ENCODE measurements at regions not wholly inside any gene's neighbourhood (a gene's known extent, or its start where the extent isn't known, plus 50 kb on each side); places are given as distances from the start of the nearest gene placed in this dataset.

GRCh38 chr18:4581966-4582365 lies 126.9 kb upstream of the DLGAP1 start:
- H3K27ac ChIP-seq (ENCODE audit: low read depth, low read length, poor library complexity, severe bottlenecking) = no peak overlapping the region
- H3K36me3 ChIP-seq (ENCODE audit: insufficient read depth, low read length, poor library complexity, severe bottlenecking) = no peaks in the 10 kb centered on the region
- ChIA-PET POLR2A (ENCODE audit: low non-redundant PET) (no interaction called here), CTCF (no interaction called here)
- no TSS peak for BruUV-seq (replicated peaks)
- intact Hi-C loops (cut with micrococcal nuclease; ENCODE audit: unreplicated experiment) = no loop called here
- TF ChIP-seq CTCF (conservative IDR thresholded peaks at IDR 0.05; ENCODE audit: low read depth, low read length) = no peak
- no peak for TF ChIP-seq EZH2 (IDR thresholded peaks at IDR 0.05; ENCODE audit: borderline replicate concordance, low read depth, low read length, poor library complexity, severe bottlenecking)
- peaks cover 4% of the 10 kb centered on the region for H3K9me3 ChIP-seq (ENCODE audit: low read depth, low read length, poor library complexity, severe bottlenecking)
- H3K4me3 ChIP-seq (ENCODE audit: low read depth, low read length, poor library complexity, severe bottlenecking) = no peak overlapping the region
- DNase-seq (ENCODE audit: low spot score) = no peak
- H3K4me1 ChIP-seq (ENCODE audit: insufficient read depth, low read length, poor library complexity, severe bottlenecking) = no peaks in the 10 kb centered on the region
- H3K27me3 ChIP-seq (replicated peaks; ENCODE audit: insufficient read depth, low read depth, low read length, poor library complexity) = no peaks in the 10 kb centered on the region

- Histone ChIP-seq H3K9me3 (ENCODE audit: low read depth, low read length, poor library complexity, severe bottlenecking) (peaks cover 10% of the 10 kb centered on the region), H3K4me3 (ENCODE audit: low read depth, low read length, poor library complexity, severe bottlenecking) (no peak overlapping the region), H3K27ac (ENCODE audit: low read depth, low read length, poor library complexity, severe bottlenecking) (no peak overlapping the region), H3K27me3 (replicated peaks; ENCODE audit: insufficient read depth, low read depth, low read length, poor library complexity) (no peaks in the 10 kb centered on the region), H3K36me3 (ENCODE audit: insufficient read depth, low read length, poor library complexity, severe bottlenecking) (peaks cover 4% of the 10 kb centered on the region), H3K4me1 (ENCODE audit: insufficient read depth, low read length, poor library complexity, severe bottlenecking) (no peaks in the 10 kb centered on the region)
- CTCF ChIA-PET = no interaction called here
- BruUV-seq (replicated peaks) = no TSS peak
- no peak for TF ChIP-seq CTCF (conservative IDR thresholded peaks at IDR 0.05; ENCODE audit: low read depth, low read length)
- intact Hi-C loops (cut with micrococcal nuclease; ENCODE audit: unreplicated experiment) = no loop called here
- no peak for DNase-seq (ENCODE audit: low spot score)
- POLR2A ChIA-PET (ENCODE audit: low non-redundant PET) = no interaction called here
Measured at GRCh38 chr18:4578449-4578848, 123.3 kb upstream of the DLGAP1 start.

- POLR2A ChIA-PET (ENCODE audit: low non-redundant PET) = no interaction called here
- no peaks in the 10 kb centered on the region for H3K4me1 ChIP-seq (ENCODE audit: insufficient read depth, low read length, poor library complexity, severe bottlenecking)
- no peak for TF ChIP-seq CTCF (conservative IDR thresholded peaks at IDR 0.05; ENCODE audit: low read depth, low read length)
- no peak for TF ChIP-seq EZH2 (IDR thresholded peaks at IDR 0.05; ENCODE audit: borderline replicate concordance, low read depth, low read length, poor library complexity, severe bottlenecking)
- H3K27ac ChIP-seq (ENCODE audit: low read depth, low read length, poor library complexity, severe bottlenecking) = no peak overlapping the region
- CTCF ChIA-PET = no interaction called here
- no TSS peak for BruUV-seq (replicated peaks)
- H3K27me3 ChIP-seq (replicated peaks; ENCODE audit: insufficient read depth, low read depth, low read length, poor library complexity) = no peaks in the 10 kb centered on the region
- intact Hi-C loops (cut with micrococcal nuclease; ENCODE audit: unreplicated experiment) = no loop called here
- no peak for DNase-seq (ENCODE audit: low spot score)
- H3K9me3 ChIP-seq (ENCODE audit: low read depth, low read length, poor library complexity, severe bottlenecking) = peaks cover 10% of the 10 kb centered on the region
- no peak overlapping the region for H3K4me3 ChIP-seq (ENCODE audit: low read depth, low read length, poor library complexity, severe bottlenecking)
- H3K36me3 ChIP-seq (ENCODE audit: insufficient read depth, low read length, poor library complexity, severe bottlenecking) = peaks cover 4% of the 10 kb centered on the region
Measured at GRCh38 chr18:4573735-4574134, 118.6 kb upstream of the DLGAP1 start.
